ENCODE measurements at regions not wholly inside any gene's neighbourhood (a gene's known extent, or its start where the extent isn't known, plus 50 kb on each side); places are given as distances from the start of the nearest gene placed in this dataset.

DNA sequence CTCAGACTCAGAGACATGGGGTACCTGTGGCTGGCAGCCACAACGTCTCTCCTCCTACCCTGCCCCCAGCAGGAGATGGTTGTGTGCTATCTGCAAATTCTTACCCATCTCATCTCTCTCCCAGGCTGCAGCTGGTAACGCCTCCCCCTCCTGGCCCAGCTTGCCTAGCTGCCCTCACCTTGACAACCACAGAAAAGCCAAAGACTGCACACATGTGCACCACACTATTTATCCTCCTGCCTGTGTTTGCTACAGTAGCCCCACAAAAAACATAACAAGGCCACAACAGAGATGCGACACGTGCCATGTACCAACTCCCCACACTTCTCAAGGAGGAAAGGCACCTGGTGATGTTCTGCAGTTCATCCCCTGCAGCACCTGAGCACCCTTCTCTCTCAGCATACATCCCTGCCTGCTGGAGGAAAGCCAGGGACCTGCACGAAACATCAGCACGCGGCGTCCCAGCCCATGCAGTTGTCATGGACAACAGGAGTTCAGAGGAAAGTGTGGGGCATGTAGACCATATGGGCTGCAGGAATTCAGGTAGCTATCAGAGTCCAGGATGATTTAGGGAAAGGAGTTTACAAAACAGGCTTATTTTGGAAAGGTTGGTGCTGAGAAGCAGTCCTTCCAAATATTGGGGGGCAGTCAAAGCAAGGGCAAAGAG is 168.7 kb downstream of the C5orf15 start:
- TF ChIP-seq, protein P1, sequence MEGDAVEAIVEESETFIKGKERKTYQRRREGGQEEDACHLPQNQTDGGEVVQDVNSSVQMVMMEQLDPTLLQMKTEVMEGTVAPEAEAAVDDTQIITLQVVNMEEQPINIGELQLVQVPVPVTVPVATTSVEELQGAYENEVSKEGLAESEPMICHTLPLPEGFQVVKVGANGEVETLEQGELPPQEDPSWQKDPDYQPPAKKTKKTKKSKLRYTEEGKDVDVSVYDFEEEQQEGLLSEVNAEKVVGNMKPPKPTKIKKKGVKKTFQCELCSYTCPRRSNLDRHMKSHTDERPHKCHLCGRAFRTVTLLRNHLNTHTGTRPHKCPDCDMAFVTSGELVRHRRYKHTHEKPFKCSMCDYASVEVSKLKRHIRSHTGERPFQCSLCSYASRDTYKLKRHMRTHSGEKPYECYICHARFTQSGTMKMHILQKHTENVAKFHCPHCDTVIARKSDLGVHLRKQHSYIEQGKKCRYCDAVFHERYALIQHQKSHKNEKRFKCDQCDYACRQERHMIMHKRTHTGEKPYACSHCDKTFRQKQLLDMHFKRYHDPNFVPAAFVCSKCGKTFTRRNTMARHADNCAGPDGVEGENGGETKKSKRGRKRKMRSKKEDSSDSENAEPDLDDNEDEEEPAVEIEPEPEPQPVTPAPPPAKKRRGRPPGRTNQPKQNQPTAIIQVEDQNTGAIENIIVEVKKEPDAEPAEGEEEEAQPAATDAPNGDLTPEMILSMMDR (IDR thresholded peaks at IDR 0.05) = no peak
- TF ChIP-seq POLR2A (IDR thresholded peaks at IDR 0.05) = no peak
